Adipocyte (in vitro differentiated cells): ENCODE measurements at regions not wholly inside any gene's neighbourhood (a gene's known extent, or its start where the extent isn't known, plus 50 kb on each side); places are given as distances from the start of the nearest gene placed in this dataset.

Source experiments
- DNase-seq: peaks from one replicate; pipeline ENCODE4 v3.0.0-alpha.2; 2015; ENCODE audit warnings: low read depth
- H3K27me3 ChIP-seq: replicated peaks from 2 replicates; pipeline ENCODE4 v1.7.0; 2013; ENCODE audit warnings: mild to moderate bottlenecking, low read length, moderate library complexity; ENCODE audit not compliant: control insufficient read depth, insufficient read depth
- H3K36me3 ChIP-seq: 2 replicates; pipeline ENCODE4 v1.7.0; 2013; ENCODE audit warnings: low read length, mild to moderate bottlenecking, moderate library complexity; ENCODE audit not compliant: control insufficient read depth, insufficient read depth, severe bottlenecking
- H3K4me1 ChIP-seq: 2 replicates; pipeline ENCODE4 v1.7.0; 2013; ENCODE audit warnings: mild to moderate bottlenecking, low read length, moderate library complexity; ENCODE audit not compliant: control insufficient read depth, insufficient read depth
- H3K4me3 ChIP-seq: 2 replicates; pipeline ENCODE4 v1.7.0; 2013; ENCODE audit warnings: mild to moderate bottlenecking, low read length, moderate library complexity
- H3K9ac ChIP-seq: 2 replicates; pipeline ENCODE4 v1.7.0; 2013; ENCODE audit warnings: mild to moderate bottlenecking, low read length, moderate library complexity
- H3K9me3 ChIP-seq: 2 replicates; pipeline ENCODE4 v1.7.0; 2013; ENCODE audit warnings: mild to moderate bottlenecking, low read length, moderate library complexity; ENCODE audit not compliant: control insufficient read depth

GRCh38 chr10:57706576-57707299 lies 561.0 kb downstream of the IPMK start:
- Histone ChIP-seq H3K4me3 (no peak overlapping the region), H3K4me1 (peaks cover 18% of the 10 kb centered on the region), H3K9ac (no peak overlapping the region), H3K27me3 (no peaks in the 10 kb centered on the region), H3K36me3 (no peaks in the 10 kb centered on the region), H3K9me3 (no peaks in the 10 kb centered on the region)
- DNase-seq = no peak

DNA sequence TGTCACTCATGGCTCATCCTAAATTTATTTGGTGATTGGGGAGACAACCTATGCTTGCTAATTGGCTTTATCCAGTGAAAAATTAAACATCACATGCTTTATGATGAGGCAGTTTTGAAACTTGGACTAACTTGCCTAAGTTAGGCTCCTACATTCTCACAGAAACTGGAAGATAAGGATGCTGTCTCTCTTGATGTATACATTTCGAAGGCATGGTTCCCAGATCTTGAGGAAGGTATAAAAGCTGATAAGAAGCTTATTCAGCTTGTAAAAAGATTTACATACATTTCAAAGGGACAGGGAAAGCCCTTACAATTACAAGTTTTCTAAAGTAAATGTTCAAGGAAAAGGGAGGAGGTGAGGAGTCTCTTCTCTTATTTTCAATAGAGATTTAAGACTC lies 561.7 kb downstream of the IPMK start:
- Histone ChIP-seq H3K4me1 (peaks cover 18% of the 10 kb centered on the region), H3K9ac (no peak overlapping the region), H3K4me3 (no peak overlapping the region), H3K27me3 (no peaks in the 10 kb centered on the region), H3K9me3 (no peaks in the 10 kb centered on the region), H3K36me3 (no peaks in the 10 kb centered on the region)
- no peak for DNase-seq

DNA sequence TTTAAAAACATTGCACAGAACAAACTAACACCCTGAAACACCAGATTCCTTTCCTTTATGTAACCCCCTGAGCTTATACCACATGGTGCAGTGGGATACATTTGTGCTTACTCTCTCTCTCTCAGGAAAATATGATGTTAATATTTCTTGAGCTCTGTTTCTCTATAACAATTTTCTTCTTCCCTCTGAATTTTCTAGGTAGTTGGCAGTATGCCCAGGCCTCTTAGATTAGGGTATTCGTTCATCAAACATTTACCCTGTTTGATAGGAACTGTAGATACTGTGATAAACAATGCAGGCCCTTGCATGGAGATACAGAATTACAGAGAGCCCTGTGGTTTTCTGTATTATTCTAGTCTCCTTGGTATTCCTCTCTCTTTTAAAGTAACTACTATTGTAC lies 567.8 kb downstream of the IPMK start:
- Histone ChIP-seq H3K4me3 (no peak overlapping the region), H3K9me3 (no peaks in the 10 kb centered on the region), H3K27me3 (no peaks in the 10 kb centered on the region), H3K4me1 (peaks cover 38% of the 10 kb centered on the region), H3K36me3 (no peaks in the 10 kb centered on the region), H3K9ac (no peak overlapping the region)
- DNase-seq = peak; percentile 45

- H3K9ac ChIP-seq = peak overlapping the region; percentile 80
- H3K4me1 ChIP-seq = peaks cover 45% of the 10 kb centered on the region
- no peak overlapping the region for H3K4me3 ChIP-seq
- DNase-seq = peak; percentile 89
- no peaks in the 10 kb centered on the region for H3K36me3 ChIP-seq
- no peaks in the 10 kb centered on the region for H3K9me3 ChIP-seq
- H3K27me3 ChIP-seq = no peaks in the 10 kb centered on the region
Measured at GRCh38 chr10:57696641-57697040, 571.1 kb downstream of the IPMK start.

DNA sequence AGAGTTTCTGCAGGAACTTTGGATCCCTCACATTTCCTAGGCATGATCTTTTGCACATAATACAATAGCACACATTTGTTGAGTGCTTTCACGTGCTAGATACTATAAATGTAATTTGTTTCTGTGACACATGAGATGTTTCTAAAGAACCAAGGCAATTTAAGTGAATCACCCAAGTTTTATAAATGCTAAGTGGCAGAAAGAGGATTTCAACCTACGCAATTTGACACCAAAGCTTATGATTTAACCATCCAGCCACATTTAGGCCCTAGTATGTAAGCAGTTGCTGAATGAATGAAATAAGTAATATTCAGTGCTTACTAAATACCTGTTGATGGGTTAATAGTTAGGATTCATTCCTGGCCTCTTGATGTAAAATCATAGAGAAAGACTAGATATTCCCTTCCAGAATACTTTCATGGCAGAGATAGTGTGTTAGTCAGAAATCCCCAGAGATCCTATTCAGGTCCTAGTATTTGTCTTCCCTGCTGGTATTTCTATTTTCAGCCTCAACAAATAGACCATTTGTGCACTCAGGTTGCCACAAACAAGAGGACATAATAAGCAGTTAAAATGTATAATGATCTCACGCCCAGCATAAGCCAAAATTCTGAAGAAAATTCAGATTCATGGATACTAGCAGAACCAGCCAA lies 572.6 kb downstream of the IPMK start:
- Histone ChIP-seq H3K4me3 (no peak overlapping the region), H3K27me3 (no peaks in the 10 kb centered on the region), H3K4me1 (peaks cover 46% of the 10 kb centered on the region), H3K36me3 (no peaks in the 10 kb centered on the region), H3K9me3 (peaks cover 3% of the 10 kb centered on the region), H3K9ac (peak overlapping the region; percentile 17)
- DNase-seq = peak; percentile 45

DNA sequence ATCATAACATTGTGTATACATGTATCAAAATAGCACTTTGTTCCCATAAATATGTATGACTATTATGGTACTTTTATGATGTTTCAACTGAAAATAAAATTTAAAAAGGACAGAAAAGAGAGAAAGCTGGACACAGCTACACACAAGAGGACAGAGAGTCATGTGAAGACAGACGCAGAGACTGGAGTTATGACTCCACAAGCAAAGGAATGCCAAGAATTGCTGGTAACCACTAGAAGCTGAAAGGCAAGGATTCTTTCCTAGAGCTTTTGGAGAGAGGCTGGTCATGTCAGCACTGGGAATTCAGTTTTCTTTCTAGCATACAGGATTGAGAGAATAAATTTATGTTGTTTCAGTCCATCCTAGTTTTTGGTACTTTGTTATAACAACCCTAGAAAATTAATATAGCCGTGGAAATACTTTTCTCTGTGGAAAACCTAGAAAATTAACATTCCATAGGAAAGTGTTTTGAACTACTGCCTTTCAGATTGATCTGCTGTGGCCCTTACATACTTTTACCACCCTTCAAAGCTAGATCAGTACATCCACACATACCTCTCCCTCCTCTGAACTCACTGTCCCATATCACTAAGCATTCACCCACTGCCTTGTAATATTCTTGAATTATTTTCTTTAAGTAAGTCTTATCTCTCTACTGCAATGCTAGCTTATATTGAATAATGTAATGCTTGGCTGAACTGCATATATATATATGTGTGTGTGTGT lies 575.3 kb downstream of the IPMK start:
- Histone ChIP-seq H3K4me1 (peaks cover 42% of the 10 kb centered on the region), H3K36me3 (no peaks in the 10 kb centered on the region), H3K4me3 (peak overlapping the region; percentile 53), H3K9me3 (peaks cover 3% of the 10 kb centered on the region), H3K9ac (peak overlapping the region; percentile 62), H3K27me3 (no peaks in the 10 kb centered on the region)
- peak; percentile 93 for DNase-seq

- no peak overlapping the region for H3K4me3 ChIP-seq
- DNase-seq = no peak
Measured at GRCh38 chr10:57689596-57690297, 577.9 kb downstream of the IPMK start.

GRCh38 chr10:57679916-57680315 lies 587.8 kb downstream of the IPMK start:
- DNase-seq = no peak
- H3K9me3 ChIP-seq = no peaks in the 10 kb centered on the region
- no peak overlapping the region for H3K4me3 ChIP-seq
- H3K36me3 ChIP-seq = no peaks in the 10 kb centered on the region
- H3K27me3 ChIP-seq = no peaks in the 10 kb centered on the region
- H3K4me1 ChIP-seq = no peaks in the 10 kb centered on the region
- H3K9ac ChIP-seq = no peak overlapping the region

More at GRCh38 chr10:57689596-57690297, 577.9 kb downstream of the IPMK start:
- Histone ChIP-seq H3K27me3 (no peaks in the 10 kb centered on the region), H3K4me1 (peaks cover 20% of the 10 kb centered on the region), H3K36me3 (no peaks in the 10 kb centered on the region), H3K9ac (no peak overlapping the region), H3K9me3 (peaks cover 3% of the 10 kb centered on the region)

GRCh38 chr10:57675125-57675524 lies 592.6 kb downstream of the IPMK start:
- Histone ChIP-seq H3K36me3 (no peaks in the 10 kb centered on the region), H3K9ac (no peak overlapping the region), H3K27me3 (no peaks in the 10 kb centered on the region), H3K9me3 (no peaks in the 10 kb centered on the region), H3K4me3 (no peak overlapping the region), H3K4me1 (no peaks in the 10 kb centered on the region)
- DNase-seq = no peak

- Histone ChIP-seq H3K9me3 (no peaks in the 10 kb centered on the region), H3K27me3 (no peaks in the 10 kb centered on the region), H3K4me1 (no peaks in the 10 kb centered on the region), H3K36me3 (no peaks in the 10 kb centered on the region), H3K9ac (no peak overlapping the region), H3K4me3 (no peak overlapping the region)
- DNase-seq = no peak
Measured at GRCh38 chr10:57673446-57673960, 594.2 kb downstream of the IPMK start.

GRCh38 chr10:57664815-57665214 lies 602.9 kb downstream of the IPMK start:
- no peak for DNase-seq
- Histone ChIP-seq H3K36me3 (no peaks in the 10 kb centered on the region), H3K9me3 (no peaks in the 10 kb centered on the region), H3K4me1 (no peaks in the 10 kb centered on the region), H3K9ac (no peak overlapping the region), H3K4me3 (no peak overlapping the region), H3K27me3 (peaks cover 4% of the 10 kb centered on the region)
